ENCODE measurements at regions not wholly inside any gene's neighbourhood (a gene's known extent, or its start where the extent isn't known, plus 50 kb on each side); places are given as distances from the start of the nearest gene placed in this dataset.

- peak; percentile 44 for DNase-seq (ENCODE audit: low spot score)
- peaks cover 0 to 4% (median 0%) of the 10 kb centered on the region in 4 donors for H3K4me1 ChIP-seq (ENCODE audit: control insufficient read depth in 4 of 4, insufficient read depth in 4 of 4, low read length in 3 of 4)
- peaks cover 0 to 1% (median 0%) of the 10 kb centered on the region in 4 donors for H3K9me3 ChIP-seq (ENCODE audit: control insufficient read depth in 4 of 4, low read length in 3 of 4)
- H3K27ac ChIP-seq (ENCODE audit: low read depth in 1 of 2, low read length in 2 of 2) = no peak overlapping the region
- no peaks in the 10 kb centered on the region for H3K36me3 ChIP-seq (ENCODE audit: control insufficient read depth in 4 of 4, insufficient read depth in 3 of 4, low read depth in 1 of 4, low read length in 3 of 4)
- no peak overlapping the region for H3K9ac ChIP-seq (ENCODE audit: low read depth in 1 of 2, low read length in 2 of 2)
- no peak overlapping the region for H3K4me3 ChIP-seq (ENCODE audit: low read depth in 1 of 3, low read length in 3 of 3)
- TF ChIP-seq EGR1 (IDR thresholded peaks at IDR 0.05; ENCODE audit: low read depth in 2 of 2) = no peak
- TF ChIP-seq MAX (IDR thresholded peaks at IDR 0.05) = no peak
- TF ChIP-seq RAD21 (IDR thresholded peaks at IDR 0.05) = peak; percentile 91 to 95
- TF ChIP-seq, protein P1, sequence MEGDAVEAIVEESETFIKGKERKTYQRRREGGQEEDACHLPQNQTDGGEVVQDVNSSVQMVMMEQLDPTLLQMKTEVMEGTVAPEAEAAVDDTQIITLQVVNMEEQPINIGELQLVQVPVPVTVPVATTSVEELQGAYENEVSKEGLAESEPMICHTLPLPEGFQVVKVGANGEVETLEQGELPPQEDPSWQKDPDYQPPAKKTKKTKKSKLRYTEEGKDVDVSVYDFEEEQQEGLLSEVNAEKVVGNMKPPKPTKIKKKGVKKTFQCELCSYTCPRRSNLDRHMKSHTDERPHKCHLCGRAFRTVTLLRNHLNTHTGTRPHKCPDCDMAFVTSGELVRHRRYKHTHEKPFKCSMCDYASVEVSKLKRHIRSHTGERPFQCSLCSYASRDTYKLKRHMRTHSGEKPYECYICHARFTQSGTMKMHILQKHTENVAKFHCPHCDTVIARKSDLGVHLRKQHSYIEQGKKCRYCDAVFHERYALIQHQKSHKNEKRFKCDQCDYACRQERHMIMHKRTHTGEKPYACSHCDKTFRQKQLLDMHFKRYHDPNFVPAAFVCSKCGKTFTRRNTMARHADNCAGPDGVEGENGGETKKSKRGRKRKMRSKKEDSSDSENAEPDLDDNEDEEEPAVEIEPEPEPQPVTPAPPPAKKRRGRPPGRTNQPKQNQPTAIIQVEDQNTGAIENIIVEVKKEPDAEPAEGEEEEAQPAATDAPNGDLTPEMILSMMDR (IDR thresholded peaks at IDR 0.05; ENCODE audit: low read depth, low read length, missing input control) = peak; percentile 78
- no peak for TF ChIP-seq FOXA1 (IDR thresholded peaks at IDR 0.05)
- 28% methylated on average over 8 of the region's 8 CpGs for WGBS
- H3K27me3 ChIP-seq (ENCODE audit: control insufficient read depth in 4 of 4, insufficient read depth in 4 of 4, low read length in 3 of 4) = no peaks in the 10 kb centered on the region
These were observed 172.8 kb upstream of the DCN start for GRCh38 chr12:91355150-91356006.

- H3K9ac ChIP-seq (ENCODE audit: low read depth in 1 of 2, low read length in 2 of 2) = no peak overlapping the region
- TF ChIP-seq NR2F2 (IDR thresholded peaks at IDR 0.05) = no peak
- TF ChIP-seq FOXA1 (IDR thresholded peaks at IDR 0.05) = no peak
- no peak for TF ChIP-seq SP1 (IDR thresholded peaks at IDR 0.05)
- no peak for TF ChIP-seq HNF4A (conservative IDR thresholded peaks at IDR 0.05)
- TF ChIP-seq RAD21 (IDR thresholded peaks at IDR 0.05) = no peak
- TF ChIP-seq, protein P2, sequence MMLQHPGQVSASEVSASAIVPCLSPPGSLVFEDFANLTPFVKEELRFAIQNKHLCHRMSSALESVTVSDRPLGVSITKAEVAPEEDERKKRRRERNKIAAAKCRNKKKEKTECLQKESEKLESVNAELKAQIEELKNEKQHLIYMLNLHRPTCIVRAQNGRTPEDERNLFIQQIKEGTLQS (IDR thresholded peaks at IDR 0.05) = no peak
- no peak for TF ChIP-seq FOXA2 (IDR thresholded peaks at IDR 0.05)
- TF ChIP-seq JUND (IDR thresholded peaks at IDR 0.05) = no peak
- no peak for TF ChIP-seq EGR1 (IDR thresholded peaks at IDR 0.05; ENCODE audit: low read depth in 2 of 2)
- TF ChIP-seq TAF1 (conservative IDR thresholded peaks at IDR 0.05) = no peak
- TF ChIP-seq HNF4G (IDR thresholded peaks at IDR 0.05) = no peak
- no peak for TF ChIP-seq YY1 (IDR thresholded peaks at IDR 0.05)
- TF ChIP-seq, protein P3, sequence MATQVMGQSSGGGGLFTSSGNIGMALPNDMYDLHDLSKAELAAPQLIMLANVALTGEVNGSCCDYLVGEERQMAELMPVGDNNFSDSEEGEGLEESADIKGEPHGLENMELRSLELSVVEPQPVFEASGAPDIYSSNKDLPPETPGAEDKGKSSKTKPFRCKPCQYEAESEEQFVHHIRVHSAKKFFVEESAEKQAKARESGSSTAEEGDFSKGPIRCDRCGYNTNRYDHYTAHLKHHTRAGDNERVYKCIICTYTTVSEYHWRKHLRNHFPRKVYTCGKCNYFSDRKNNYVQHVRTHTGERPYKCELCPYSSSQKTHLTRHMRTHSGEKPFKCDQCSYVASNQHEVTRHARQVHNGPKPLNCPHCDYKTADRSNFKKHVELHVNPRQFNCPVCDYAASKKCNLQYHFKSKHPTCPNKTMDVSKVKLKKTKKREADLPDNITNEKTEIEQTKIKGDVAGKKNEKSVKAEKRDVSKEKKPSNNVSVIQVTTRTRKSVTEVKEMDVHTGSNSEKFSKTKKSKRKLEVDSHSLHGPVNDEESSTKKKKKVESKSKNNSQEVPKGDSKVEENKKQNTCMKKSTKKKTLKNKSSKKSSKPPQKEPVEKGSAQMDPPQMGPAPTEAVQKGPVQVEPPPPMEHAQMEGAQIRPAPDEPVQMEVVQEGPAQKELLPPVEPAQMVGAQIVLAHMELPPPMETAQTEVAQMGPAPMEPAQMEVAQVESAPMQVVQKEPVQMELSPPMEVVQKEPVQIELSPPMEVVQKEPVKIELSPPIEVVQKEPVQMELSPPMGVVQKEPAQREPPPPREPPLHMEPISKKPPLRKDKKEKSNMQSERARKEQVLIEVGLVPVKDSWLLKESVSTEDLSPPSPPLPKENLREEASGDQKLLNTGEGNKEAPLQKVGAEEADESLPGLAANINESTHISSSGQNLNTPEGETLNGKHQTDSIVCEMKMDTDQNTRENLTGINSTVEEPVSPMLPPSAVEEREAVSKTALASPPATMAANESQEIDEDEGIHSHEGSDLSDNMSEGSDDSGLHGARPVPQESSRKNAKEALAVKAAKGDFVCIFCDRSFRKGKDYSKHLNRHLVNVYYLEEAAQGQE (IDR thresholded peaks at IDR 0.05) = no peak
- no peak for TF ChIP-seq GABPA (IDR thresholded peaks at IDR 0.05 in 1 of 2, conservative IDR thresholded peaks at IDR 0.05 in 1 of 2)
- TF ChIP-seq, protein P1 (IDR thresholded peaks at IDR 0.05; ENCODE audit: low read depth, low read length, missing input control) = no peak
- TF ChIP-seq ZBTB33 (IDR thresholded peaks at IDR 0.05) = no peak
- TF ChIP-seq MAX (IDR thresholded peaks at IDR 0.05) = no peak
- no peak for TF ChIP-seq RXRA (IDR thresholded peaks at IDR 0.05)
- peaks cover 0 to 1% (median 0%) of the 10 kb centered on the region in 4 donors for H3K9me3 ChIP-seq (ENCODE audit: control insufficient read depth in 4 of 4, low read length in 3 of 4)
- H3K4me1 ChIP-seq (ENCODE audit: control insufficient read depth in 4 of 4, insufficient read depth in 4 of 4, low read length in 3 of 4) = peaks cover 0 to 4% (median 0%) of the 10 kb centered on the region in 4 donors
- 92% methylated on average over 1 of the region's 1 CpG for WGBS
- no peaks in the 10 kb centered on the region for H3K27me3 ChIP-seq (ENCODE audit: control insufficient read depth in 4 of 4, insufficient read depth in 4 of 4, low read length in 3 of 4)
- H3K4me3 ChIP-seq (ENCODE audit: low read depth in 1 of 3, low read length in 3 of 3) = no peak overlapping the region
- no peak overlapping the region for H3K27ac ChIP-seq (ENCODE audit: low read depth in 1 of 2, low read length in 2 of 2)
- H3K36me3 ChIP-seq (ENCODE audit: control insufficient read depth in 4 of 4, insufficient read depth in 3 of 4, low read depth in 1 of 4, low read length in 3 of 4) = no peaks in the 10 kb centered on the region
- DNase-seq (ENCODE audit: low spot score) = no peak
These were observed 170.6 kb upstream of the DCN start for GRCh38 chr12:91353266-91353665.

Measured in liver (tissue), 8 donors.